ENCODE measurements at regions not wholly inside any gene's neighbourhood (a gene's known extent, or its start where the extent isn't known, plus 50 kb on each side); places are given as distances from the start of the nearest gene placed in this dataset.

- H3K27ac ChIP-seq (ENCODE audit: insufficient read length, low read depth, low read length) = no peak overlapping the region
- no CpG with 5 or more reads among the region's 3 CpGs for WGBS (ENCODE audit: extremely low coverage, insufficient read length, low lambda C conversion rate)
Measured at GRCh38 chr18:22344908-22345670, 72.6 kb downstream of the CTAGE1 start.

More at GRCh38 chr18:22344908-22345670, 72.6 kb downstream of the CTAGE1 start:
- no peak for DNase-seq
- no peaks in the 10 kb centered on the region; a peak in 1 of 5 replicates for H3K9me3 Mint-ChIP-seq
- Histone ChIP-seq H3K14ac (ENCODE audit: insufficient read depth, low read length) (no peak overlapping the region), H4K5ac (ENCODE audit: insufficient read length, low read depth, low read length) (no peak overlapping the region), H3K9ac (ENCODE audit: extremely low read depth, insufficient read length, low read length) (no peak overlapping the region), H3K27me3 (ENCODE audit: insufficient read depth, low read length) (peaks cover 37% of the 10 kb centered on the region), H2BK15ac (ENCODE audit: low read depth, low read length) (no peak overlapping the region), H4K91ac (ENCODE audit: insufficient read length, low read depth, low read length) (no peak overlapping the region), H2BK12ac (ENCODE audit: insufficient read length, low read depth, low read length) (no peak overlapping the region), H3K4ac (ENCODE audit: low read depth, low read length) (no peak overlapping the region), H3K56ac (ENCODE audit: insufficient read length, low read depth, low read length) (no peak overlapping the region), H4K8ac (replicated peaks; ENCODE audit: insufficient read length, low read depth, low read length) (no peak overlapping the region), H2BK5ac (ENCODE audit: insufficient read length, low read length) (no peak overlapping the region), H2AK5ac (ENCODE audit: insufficient read length, low read length) (no peak overlapping the region), H3K4me1 (ENCODE audit: insufficient read depth, low read length) (no peaks in the 10 kb centered on the region), H3K79me2 (ENCODE audit: insufficient read depth, low read length) (no peaks in the 10 kb centered on the region), H2AFZ (ENCODE audit: low read length) (no peak overlapping the region), H3K23ac (ENCODE audit: insufficient read length, low read depth, low read length) (no peak overlapping the region), H2BK20ac (ENCODE audit: low read depth, low read length, poor library complexity, severe bottlenecking) (no peak overlapping the region), H4K20me1 (ENCODE audit: control insufficient read depth, insufficient read depth, insufficient read length) (no peaks in the 10 kb centered on the region), H3K23me2 (ENCODE audit: insufficient read length, low read depth, low read length, poor library complexity, severe bottlenecking) (peaks cover 8% of the 10 kb centered on the region), H3K9me3 (ENCODE audit: control insufficient read depth, low read depth, low read length) (no peaks in the 10 kb centered on the region), H3T11ph (ENCODE audit: low read length) (no peak overlapping the region), H3K18ac (ENCODE audit: insufficient read length, low read depth, low read length) (no peak overlapping the region), H3K4me2 (ENCODE audit: insufficient read depth, insufficient read length, low read length) (no peak overlapping the region), H2BK120ac (ENCODE audit: low read depth, low read length, poor library complexity, severe bottlenecking) (no peak overlapping the region), H3K79me1 (ENCODE audit: insufficient read depth, low read depth, low read length, poor library complexity, severe bottlenecking) (no peaks in the 10 kb centered on the region)
- H3K4me3 Mint-ChIP-seq = no peak overlapping the region
- H3K27ac Mint-ChIP-seq = no peak overlapping the region
- H3K36me3 Mint-ChIP-seq (ENCODE audit: insufficient read depth in 1 of 3, low read depth in 3 of 3) = peaks cover 0 to 2% (median 0%) of the 10 kb centered on the region in 3 experiments; a peak in 1 of 7 replicates
- no peak for TF ChIP-seq CTCF (conservative IDR thresholded peaks at IDR 0.05)
- peaks cover 26 to 35% of the 10 kb centered on the region in 2 experiments for H3K4me1 Mint-ChIP-seq
- peaks cover 89% of the 10 kb centered on the region for H3K27me3 Mint-ChIP-seq (ENCODE audit: low read depth)
